HepG2 (cell line): ENCODE measurements at regions not wholly inside any gene's neighbourhood (a gene's known extent, or its start where the extent isn't known, plus 50 kb on each side); places are given as distances from the start of the nearest gene placed in this dataset.

ENCODE experiments used
- ATAC-seq: fragments of 200-7000 bp; cut with Tn5 transposase; 3 replicates; pipeline ENCODE4 v1.9.1; 2020; ENCODE audit warnings: mild to moderate bottlenecking, moderate library complexity
- BruUV-seq: library from RNA; stranded (reverse); fragments of 400-500 nt; replicated peaks from 2 replicates; lab custom pipeline; 2021; lab: Mats Ljungman, UMichigan
- CTCF ChIA-PET: fragments of 300-600 bp; formaldehyde crosslinking; extraction: SDS; loops from one replicate; lab custom pipeline; 2021; ENCODE audit warnings: low total read pairs, inconsistent platforms, low intra/inter-chr PET ratio; lab: Yijun Ruan, JAX
- POLR2A ChIA-PET: fragments of 350-600 bp; sonication (Branson Sonifier 250); formaldehyde crosslinking; loops from one replicate; lab custom pipeline; 2020; ENCODE audit warnings: antibody characterized with exemption, inconsistent platforms; lab: Yijun Ruan, JAX
- DNase-seq: peaks from one replicate; pipeline ENCODE4 v3.0.0-alpha.2; 2015; ENCODE audit warnings: low spot score
- FAIRE-seq: peaks from 3 replicates; lab custom pipeline; 2011; peaks lifted over from hg19 to GRCh38; lab: Jason Lieb, UNC
- H2AFZ ChIP-seq: one replicate; pipeline ENCODE4 v1.6.1; 2011; ENCODE audit warnings: low read length, inconsistent platforms
- H3K27ac ChIP-seq: fragments of 300-600 bp; 3 replicates; pipeline ENCODE4 v1.8.0; 2011; ENCODE audit warnings: mixed run types, mild to moderate bottlenecking, mixed read lengths, low read length, inconsistent platforms; ENCODE audit not compliant: insufficient read depth; ENCODE audit errors: extremely low read length
- H3K27me3 ChIP-seq, 2 experiments: fragments of 200-600 bp in 1 of 2; 2 replicates in 1 of 2; 3 replicates in 1 of 2; pipeline versions ENCODE4 v1.6.0 to v1.8.0; 2011; ENCODE audit warnings: low read length in 2 of 2, mild to moderate bottlenecking in 2 of 2, moderate library complexity in 2 of 2, inconsistent platforms in 1 of 2; ENCODE audit not compliant: insufficient read depth in 2 of 2, control insufficient read depth in 1 of 2
- H3K36me3 ChIP-seq, 2 experiments: fragments of 200-600 bp in 1 of 2; replicated peaks in 1 of 2; 2 replicates in 1 of 2; 3 replicates in 1 of 2; pipeline versions ENCODE4 v1.5.1 to v1.8.0; 2011; ENCODE audit warnings: low read length in 2 of 2, inconsistent platforms in 1 of 2; ENCODE audit not compliant: insufficient read depth in 2 of 2, control insufficient read depth in 1 of 2
- H3K4me1 ChIP-seq: 2 replicates; pipeline ENCODE4 v1.5.1; 2012; ENCODE audit warnings: low read length, inconsistent platforms; ENCODE audit not compliant: insufficient read depth
- H3K4me2 ChIP-seq: 2 replicates; pipeline ENCODE4 v1.6.0; 2011; ENCODE audit warnings: low read depth, low read length, inconsistent platforms
- H3K4me3 ChIP-seq, 3 experiments: fragments of 200-600 bp in 1 of 3; sonication (generic), shearing (Covaris generic) in 1 of 3; replicated peaks in 1 of 3; 2 replicates each; pipeline ENCODE4 v1.5.1; 2011 to 2016; ENCODE audit warnings: low read length in 3 of 3, inconsistent platforms in 2 of 3, low read depth in 2 of 3, mild to moderate bottlenecking in 2 of 3, control low read depth in 1 of 3, mixed read lengths in 1 of 3; ENCODE audit not compliant: insufficient read depth in 1 of 3
- H3K79me2 ChIP-seq: one replicate; pipeline ENCODE4 v1.6.1; 2011; ENCODE audit warnings: low read length, inconsistent platforms; ENCODE audit not compliant: insufficient read depth
- H3K9ac ChIP-seq: 2 replicates; pipeline ENCODE4 v1.6.0; 2011; ENCODE audit warnings: mild to moderate bottlenecking, low read depth, low read length, inconsistent platforms; ENCODE audit not compliant: insufficient read depth
- H3K9me3 ChIP-seq: 2 replicates; pipeline ENCODE4 v1.5.1; 2012; ENCODE audit warnings: mild to moderate bottlenecking, low read length
- H4K20me1 ChIP-seq: 2 replicates; pipeline ENCODE4 v1.6.0; 2011; ENCODE audit warnings: inconsistent platforms, mild to moderate bottlenecking, low read length, moderate library complexity; ENCODE audit not compliant: insufficient read depth
- ARNT2 ChIP-seq: sonication (generic); formaldehyde crosslinking; IDR thresholded peaks from 2 replicates; pipeline ENCODE4 v1.8.0; 2022; ENCODE audit warnings: mild to moderate bottlenecking, low read depth, missing genetic modification reagents, moderate library complexity
- ATF7-NPFF ChIP-seq: sonication (generic); formaldehyde crosslinking; IDR thresholded peaks from 2 replicates; pipeline ENCODE4 v1.8.1; 2023; ENCODE audit warnings: mild to moderate bottlenecking, low read depth, missing genetic modification reagents, moderate library complexity
- ESRRA ChIP-seq: sonication (generic); formaldehyde crosslinking; IDR thresholded peaks from 2 replicates; pipeline ENCODE4 v1.5.1; 2020; ENCODE audit warnings: mild to moderate bottlenecking, low read depth, missing genetic modification reagents
- ETV5 ChIP-seq: IDR thresholded peaks from 2 replicates; pipeline ENCODE4 v1.6.1; 2018; ENCODE audit warnings: missing biosample characterization, missing genetic modification reagents, inconsistent platforms, borderline replicate concordance
- GMEB2 ChIP-seq: IDR thresholded peaks from 2 replicates; pipeline ENCODE4 v1.6.1; 2016; ENCODE audit warnings: missing biosample characterization, missing genetic modification reagents, low read depth
- HCFC1 ChIP-seq: fragments of 150-350 bp; IDR thresholded peaks from 2 replicates; pipeline ENCODE4 v1.6.1; 2014; ENCODE audit warnings: low read depth, low read length
- HIC2 ChIP-seq: sonication (generic); formaldehyde crosslinking; IDR thresholded peaks from 2 replicates; pipeline ENCODE4 v1.9.0; 2022; ENCODE audit warnings: low read depth, missing genetic modification reagents
- PHF21A ChIP-seq: sonication (generic); formaldehyde crosslinking; IDR thresholded peaks from 2 replicates; pipeline ENCODE4 v1.5.0; 2020; ENCODE audit warnings: mild to moderate bottlenecking, missing genetic modification reagents
- ZBTB10 ChIP-seq: sonication (generic); formaldehyde crosslinking; IDR thresholded peaks from 2 replicates; pipeline ENCODE4 v1.4.0; 2020; ENCODE audit warnings: missing genetic modification reagents, borderline replicate concordance
- ZBTB33 ChIP-seq: sonication (generic); formaldehyde crosslinking; IDR thresholded peaks from 2 replicates; pipeline ENCODE4 v1.4.0; 2020; ENCODE audit warnings: missing genetic modification reagents
- ZNF282 ChIP-seq: fragments of 450-650 bp; IDR thresholded peaks from 2 replicates; pipeline ENCODE4 v1.6.1; 2018; ENCODE audit not compliant: partially characterized antibody
- ZNF569 ChIP-seq: sonication (generic); formaldehyde crosslinking; IDR thresholded peaks from 2 replicates; pipeline ENCODE4 v1.5.0; 2020; ENCODE audit warnings: mild to moderate bottlenecking, missing genetic modification reagents, moderate library complexity, borderline replicate concordance
- ZNF780A ChIP-seq: sonication (generic); formaldehyde crosslinking; IDR thresholded peaks from 2 replicates; pipeline ENCODE4 v1.8.0; 2022; ENCODE audit warnings: mild to moderate bottlenecking, missing genetic modification reagents, moderate library complexity
- WGBS: methylation state at CpG from one replicate; pipeline ENCODE4 v1.1.6; 2017; ENCODE audit warnings: low lambda C conversion rate; 5-methylcytosine and 5-hydroxymethylcytosine counted together
- in situ Hi-C: cut with HindIII; loops from 2 replicates; pipeline ENCODE4 v1.10.0; 2017; ENCODE audit warnings: low pct_unique_long_range_greater_than_20kb; ENCODE audit not compliant: extremely low pct_ligation_motif_present
- intact Hi-C: fragments of 100-400 bp; cut with micrococcal nuclease; formaldehyde crosslinking; loops from one replicate; pipeline ENCODE4 v1.10.0; 2022; ENCODE audit not compliant: unreplicated experiment

GRCh38 chr17:36837195-36837938, 99.9 kb upstream of the LHX1 start:
- Histone ChIP-seq H4K20me1 (no peaks in the 10 kb centered on the region), H3K4me3 (no peak overlapping the region), H3K9me3 (no peaks in the 10 kb centered on the region), H3K36me3 (no peaks in the 10 kb centered on the region), H3K27me3 (no peaks in the 10 kb centered on the region; a peak in 1 of 5 replicates), H3K4me1 (0 out of 2 replicates have a peak, but pooled peaks cover 7% of the 10 kb centered on the region), H3K9ac (no peak overlapping the region), H3K79me2 (no peaks in the 10 kb centered on the region), H3K4me2 (no peak overlapping the region), H2AFZ (no peak overlapping the region), H3K27ac (no peak overlapping the region)
- DNase-seq, result no peak
- no peak for TF ChIP-seq ZNF569 (CRISPR knock-in tag)
- TF ChIP-seq ARNT2 (CRISPR knock-in tag), result no peak
- TF ChIP-seq ESRRA (CRISPR knock-in tag), result no peak
- TF ChIP-seq PHF21A (CRISPR knock-in tag), result no peak
- no peak for TF ChIP-seq ATF7-NPFF
- TF ChIP-seq HCFC1, result no peak
- TF ChIP-seq ZNF780A (CRISPR knock-in tag), result no peak
- no peak for TF ChIP-seq GMEB2 (CRISPR knock-in tag)
- TF ChIP-seq ZNF282, result no peak
- TF ChIP-seq ETV5 (CRISPR knock-in tag), result no peak
- no peak for TF ChIP-seq HIC2 (CRISPR knock-in tag)
- no peak for TF ChIP-seq ZBTB10 (CRISPR knock-in tag)
- no peak for TF ChIP-seq ZBTB33 (CRISPR knock-in tag)
- BruUV-seq, result no TSS peak
- WGBS, result 49% methylated on average over 12 of the region's 14 CpGs
- ChIA-PET CTCF (no interaction called here), POLR2A (no interaction called here)
- intact Hi-C loops (no loop called here), in situ Hi-C loops (no loop called here)
- no peak for ATAC-seq
- FAIRE-seq, result no peak
